Stimulated activated CD4-positive, alpha-beta T cell treated with anti-CD3 and anti-CD28 coated beads, Interleukin-12 subunit alpha, Interleukin-12 subunit beta, amount 100 ng/mL, for 4 hours (primary cell): ENCODE measurements at regions not wholly inside any gene's neighbourhood (a gene's known extent, or its start where the extent isn't known, plus 50 kb on each side); places are given as distances from the start of the nearest gene placed in this dataset.

Source experiments
- DNase-seq: peaks from one replicate; pipeline ENCODE4 v3.0.0-alpha.2; 2020

DNA sequence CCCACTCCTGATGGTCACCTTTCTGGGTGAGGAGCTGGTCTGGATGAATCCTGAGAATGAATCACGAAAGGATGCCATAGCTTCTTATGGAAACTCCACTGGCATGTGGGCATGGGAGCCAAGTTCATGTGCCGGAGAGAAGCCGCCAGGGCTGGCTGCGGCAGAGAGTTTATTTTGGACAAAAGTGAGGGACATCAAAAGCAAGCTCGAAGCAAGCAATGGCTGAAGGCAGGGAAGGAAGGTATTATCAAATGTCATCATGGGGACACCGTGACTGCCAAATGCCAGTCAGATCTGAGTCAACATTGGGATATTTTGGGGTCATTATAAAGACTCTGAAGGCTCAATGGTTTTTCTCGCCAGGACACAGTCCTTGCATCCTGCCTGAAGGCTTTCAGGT is 249.1 kb downstream of the QKI start:
- no peak for DNase-seq

DNA sequence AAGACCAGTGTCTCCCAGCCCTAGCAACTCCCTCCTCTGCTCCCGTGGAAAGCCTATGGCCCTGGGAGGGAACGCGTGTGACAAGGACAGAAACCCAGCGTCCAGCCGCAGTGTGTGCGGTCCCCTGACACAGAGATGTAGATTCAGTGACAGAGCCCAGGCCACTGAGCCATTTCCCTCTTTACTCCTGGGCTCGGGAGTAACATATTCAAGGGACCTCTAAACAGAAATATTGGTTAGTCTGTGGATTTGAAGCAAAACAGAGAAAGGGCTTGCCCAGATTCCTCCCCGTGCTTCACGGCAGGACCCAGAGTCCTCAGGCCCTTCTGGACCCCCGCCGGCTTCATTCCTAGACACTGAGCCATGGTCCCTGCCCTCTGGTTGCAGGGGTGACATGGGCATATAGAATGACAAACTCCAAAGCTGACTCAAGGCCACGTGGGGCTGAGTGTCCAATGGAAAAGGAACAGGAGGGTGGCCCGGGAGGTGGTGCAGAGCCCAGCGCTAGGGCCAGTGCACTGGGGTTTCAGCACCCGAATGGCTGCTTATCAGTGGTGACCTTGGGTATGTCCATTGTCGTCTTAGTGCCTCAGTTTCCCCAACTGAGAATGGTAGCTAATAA is 248.2 kb downstream of the QKI start:
- no peak for DNase-seq

DNA sequence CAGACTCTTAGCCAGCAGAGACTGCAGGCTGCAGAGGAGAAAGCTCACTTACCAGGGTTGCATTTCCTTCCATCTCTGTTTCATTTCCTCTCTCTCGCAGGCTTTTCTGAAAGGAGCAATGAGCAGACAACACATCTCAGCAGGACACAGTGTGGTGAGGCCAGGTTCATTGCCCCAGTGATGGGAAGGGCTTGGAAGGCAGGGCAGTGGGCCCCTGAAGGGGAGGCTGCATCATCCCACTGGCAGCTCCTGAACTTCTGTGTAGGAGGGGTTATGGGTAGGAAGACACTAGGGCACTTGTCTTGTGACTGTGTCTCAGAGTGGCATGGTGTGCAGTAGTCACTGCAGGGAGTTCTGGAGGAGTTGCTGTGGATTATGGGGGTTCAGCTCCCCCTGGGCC is 246.8 kb downstream of the QKI start:
- DNase-seq: no peak

DNA sequence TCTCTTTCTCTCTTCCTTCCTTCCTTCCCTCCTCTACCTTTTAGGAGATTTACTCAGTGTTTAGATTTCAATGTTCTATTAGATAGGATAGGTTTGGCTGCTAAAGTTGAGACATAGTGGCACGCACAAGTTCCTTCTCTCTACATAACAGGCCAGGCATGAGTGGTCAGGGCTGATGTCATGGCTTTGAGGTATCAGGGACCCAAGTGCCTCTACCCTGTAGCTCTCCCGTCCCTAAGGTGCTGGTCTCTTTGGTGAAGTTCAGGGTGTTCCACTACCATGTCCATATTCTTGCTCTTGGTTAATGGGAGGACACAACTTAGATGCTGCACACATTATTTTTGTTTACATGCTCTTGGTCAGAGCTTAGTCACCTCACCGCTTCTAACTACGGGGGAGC is 245.3 kb downstream of the QKI start:
- DNase-seq: no peak

DNA sequence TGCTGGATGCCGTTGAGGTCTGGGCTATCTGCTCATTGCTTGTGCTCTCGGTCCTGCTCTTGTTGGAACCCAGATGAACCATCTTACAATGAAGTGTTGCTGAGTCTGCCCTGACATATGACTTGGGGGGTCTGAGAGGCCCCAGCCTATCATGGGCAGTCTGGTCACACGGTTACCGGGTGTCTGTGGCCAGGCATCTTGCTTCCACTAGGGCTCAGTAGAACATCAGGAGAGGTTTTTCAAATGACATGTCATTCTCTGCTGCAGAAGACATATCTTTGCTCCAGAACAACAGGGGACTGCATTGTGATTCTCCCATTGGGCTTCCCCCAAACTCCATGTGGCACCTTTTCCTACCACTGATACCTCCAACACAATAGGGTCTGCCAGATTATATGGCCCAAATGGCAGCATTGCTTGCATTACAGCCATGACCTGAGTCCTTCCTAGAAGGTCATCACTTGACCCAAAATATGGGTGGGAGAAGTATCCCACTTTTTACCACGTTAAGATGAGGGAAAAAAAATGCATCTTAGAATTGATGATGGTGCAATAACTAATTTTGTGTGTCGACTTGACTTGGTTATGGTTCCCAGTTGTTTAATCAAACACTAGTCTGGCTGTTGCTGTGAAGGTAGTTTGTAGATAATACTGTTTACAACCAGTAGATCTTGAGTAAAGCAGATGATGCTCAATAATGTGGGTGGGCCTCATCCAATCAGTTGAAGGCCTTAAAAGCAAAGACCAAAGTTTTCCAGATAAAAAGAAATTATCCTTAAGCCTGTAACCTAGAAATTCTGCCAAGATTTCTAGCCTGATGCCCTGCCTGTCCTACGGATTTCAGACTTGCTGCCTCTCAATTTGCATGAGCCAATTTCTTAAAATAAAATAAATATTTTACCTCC is 241.0 kb downstream of the QKI start:
- DNase-seq: no peak

DNA sequence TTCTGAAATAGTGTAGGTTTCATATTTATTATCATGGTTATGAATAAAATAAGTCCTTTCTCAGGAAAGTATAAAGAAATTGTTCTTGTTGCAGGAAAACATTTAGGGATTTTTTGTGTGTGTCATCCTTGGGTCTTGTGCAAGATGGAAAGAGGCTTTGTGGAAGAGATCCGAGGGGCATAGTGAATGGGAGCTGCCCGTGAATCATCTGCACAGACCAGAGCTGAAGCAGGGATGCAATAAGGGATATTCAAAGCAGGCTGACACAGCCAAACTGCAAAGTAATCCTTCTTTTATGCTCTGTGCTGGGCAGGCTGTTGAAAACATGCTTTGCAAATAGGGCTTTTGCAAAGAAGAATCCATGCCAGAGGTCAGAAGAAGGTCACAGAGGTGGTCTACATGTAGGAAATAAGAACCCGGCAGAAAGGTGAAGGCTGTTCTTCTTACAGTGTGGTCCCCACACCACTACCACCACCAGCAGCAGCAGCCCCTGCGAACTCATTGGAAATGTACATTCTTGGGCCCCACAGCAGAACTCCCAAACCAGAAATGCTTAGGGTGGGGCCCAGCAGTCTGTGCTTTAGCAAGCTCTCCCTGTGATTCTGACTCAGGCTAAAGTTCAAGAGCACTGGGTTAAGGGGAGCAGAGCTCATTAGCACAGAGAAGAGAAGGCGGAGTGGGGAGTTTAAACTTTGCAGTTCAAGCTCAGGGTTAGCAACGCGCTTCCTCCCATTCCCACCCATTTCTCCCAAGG is 237.6 kb downstream of the QKI start:
- no peak for DNase-seq

DNA sequence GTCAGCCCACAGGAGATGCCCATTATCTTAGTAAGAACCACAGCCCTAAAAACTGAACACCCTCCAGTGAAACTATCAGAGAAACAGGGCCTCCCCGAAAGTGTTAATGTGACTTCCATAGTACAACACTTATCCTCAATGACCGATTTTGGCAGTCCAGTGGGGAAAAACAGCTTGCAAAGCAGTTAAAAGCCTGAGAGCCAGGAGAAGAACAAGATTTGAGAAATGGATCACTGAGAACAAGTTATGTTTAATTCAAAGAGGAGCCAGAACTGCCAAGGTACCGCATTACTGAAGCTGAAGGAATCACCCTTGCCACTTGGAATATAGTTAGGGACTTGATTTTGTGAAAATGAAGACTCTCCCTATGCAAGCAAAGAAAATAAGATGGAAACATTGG is 236.9 kb downstream of the QKI start:
- no peak for DNase-seq

DNA sequence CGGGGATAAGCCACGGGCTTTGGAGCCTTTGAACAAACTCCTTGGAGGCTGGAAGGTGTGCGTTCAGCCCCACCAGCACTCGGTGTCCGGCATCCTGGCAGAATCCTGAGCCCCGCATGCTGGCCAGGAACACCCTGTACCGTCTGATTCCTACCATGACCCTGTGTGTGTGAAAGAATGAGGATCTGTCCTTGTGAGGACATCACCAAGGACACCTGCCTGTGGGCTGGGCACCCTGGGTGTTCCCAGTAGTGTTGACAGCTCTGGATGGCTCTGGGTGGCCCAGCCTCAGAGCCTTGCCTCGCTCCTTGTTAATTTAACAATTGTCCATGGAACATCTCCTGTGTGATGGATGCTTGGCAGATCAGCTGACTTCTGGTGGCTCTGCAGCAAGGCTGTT is 234.3 kb downstream of the QKI start:
- DNase-seq: no peak

DNA sequence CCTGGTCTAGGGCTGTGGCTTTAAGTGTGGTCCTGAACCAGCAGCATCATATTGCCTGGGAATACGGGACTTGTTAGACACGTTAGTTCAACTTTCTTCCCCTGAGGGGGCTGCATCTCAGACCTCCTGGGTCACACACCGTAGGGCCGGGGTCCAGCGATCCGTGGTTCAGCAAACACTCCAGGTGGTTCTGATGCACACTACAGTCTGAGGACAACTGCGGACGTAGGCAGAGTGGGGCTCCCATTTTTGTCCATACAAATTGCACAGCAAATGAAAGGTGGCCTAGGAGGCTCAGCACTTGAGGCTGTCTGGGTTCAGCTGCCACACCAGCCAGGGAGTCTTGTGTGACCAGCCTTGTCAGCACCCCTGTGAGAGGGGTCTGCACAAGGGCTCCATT is 233.1 kb downstream of the QKI start:
- no peak for DNase-seq

DNA sequence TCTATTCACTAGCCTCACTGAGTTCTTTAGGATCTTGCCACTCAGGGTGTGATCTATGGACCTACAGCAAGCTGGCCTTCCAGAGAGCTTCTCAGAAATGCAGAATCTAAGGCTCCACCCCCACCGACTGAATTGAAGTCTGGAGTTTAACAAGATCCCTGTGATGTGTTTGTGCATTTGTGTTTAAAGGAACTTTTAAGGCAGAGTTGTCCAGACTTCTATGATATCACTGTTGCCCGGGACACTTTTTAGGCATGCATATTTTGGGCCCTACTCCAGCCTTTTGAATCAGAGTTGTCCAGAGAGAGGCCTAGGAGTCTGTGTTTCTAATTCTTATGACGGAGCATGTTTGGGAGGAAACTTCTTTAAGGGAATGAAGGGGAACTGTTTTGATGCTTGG is 232.3 kb downstream of the QKI start:
- no peak for DNase-seq

DNA sequence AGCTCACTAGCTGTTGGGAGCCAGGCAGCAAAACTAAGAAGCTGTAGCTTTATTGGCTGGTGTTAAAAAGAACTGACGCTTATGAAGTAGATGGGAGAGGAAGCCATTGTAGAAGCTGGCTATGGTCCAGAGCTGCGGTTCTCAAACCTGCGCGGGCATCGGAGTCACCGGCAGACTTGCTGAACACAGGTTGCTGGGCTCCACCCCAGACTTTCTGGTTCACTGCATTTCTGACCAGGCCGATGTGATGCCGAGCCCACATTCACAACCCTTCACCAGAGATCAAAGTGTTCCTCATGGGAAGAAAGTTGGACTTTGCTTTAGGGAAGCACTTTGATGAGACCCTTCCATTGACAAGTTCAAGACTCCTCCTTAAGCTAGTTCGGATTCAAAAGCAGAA is 231.6 kb downstream of the QKI start:
- DNase-seq: no peak

DNA sequence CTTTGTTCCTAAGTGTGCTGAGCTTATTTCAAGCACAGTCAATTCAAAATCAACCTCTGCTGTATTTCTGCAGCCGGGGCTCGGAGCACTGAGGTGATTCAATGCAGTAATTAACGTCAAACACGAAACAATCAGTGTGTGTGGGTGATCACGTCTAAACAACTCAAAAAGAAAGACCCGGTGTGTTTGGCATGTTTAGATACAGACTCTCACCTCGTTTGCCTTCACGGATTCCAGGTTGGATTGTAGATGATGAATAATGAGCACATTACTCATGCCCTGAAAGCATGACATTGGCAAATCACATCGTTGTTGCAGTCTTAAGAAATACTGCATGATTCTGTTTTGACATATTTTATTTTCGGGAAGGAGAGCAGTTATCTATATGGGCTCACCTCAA is 231.0 kb downstream of the QKI start:
- DNase-seq: no peak

DNA sequence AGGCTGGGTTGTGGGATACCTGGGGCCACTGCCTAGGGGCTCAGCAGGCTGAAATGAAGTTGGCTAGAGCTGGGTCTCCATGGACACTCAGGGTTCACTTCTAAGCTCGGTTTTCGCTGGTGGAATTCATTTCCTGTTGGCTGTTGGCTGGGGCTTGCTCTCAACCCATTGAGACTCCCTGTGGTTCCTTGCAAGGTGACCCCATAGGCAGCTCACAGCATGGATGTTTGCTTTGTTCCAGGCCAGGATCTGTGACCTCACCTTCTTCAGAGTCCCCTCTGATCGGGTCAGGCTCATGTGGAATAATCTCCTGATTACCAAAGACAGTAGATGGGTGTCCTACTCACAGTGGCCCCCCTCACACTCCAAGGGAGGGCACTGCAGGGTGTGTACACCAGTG is 229.3 kb downstream of the QKI start:
- no peak for DNase-seq

DNA sequence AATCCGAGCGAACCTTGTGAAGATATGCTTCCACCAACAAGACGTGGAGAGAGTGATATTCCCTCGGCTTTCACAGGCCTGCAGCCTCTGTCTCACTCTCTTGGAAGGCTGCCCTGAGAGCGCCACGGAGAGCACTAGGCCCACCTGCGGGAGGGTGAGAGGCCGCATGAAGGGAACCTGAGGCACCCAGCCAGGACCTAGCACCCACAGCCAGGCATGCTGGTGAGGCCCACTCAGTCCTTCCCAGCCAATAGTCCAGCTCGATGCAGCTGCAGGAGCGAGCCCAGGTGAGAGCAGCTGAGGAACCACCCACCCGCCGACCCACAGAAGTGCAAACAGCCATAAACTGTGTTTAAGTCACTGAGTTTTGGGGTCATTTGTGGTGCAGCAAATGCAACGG is 227.2 kb downstream of the QKI start:
- no peak for DNase-seq

DNA sequence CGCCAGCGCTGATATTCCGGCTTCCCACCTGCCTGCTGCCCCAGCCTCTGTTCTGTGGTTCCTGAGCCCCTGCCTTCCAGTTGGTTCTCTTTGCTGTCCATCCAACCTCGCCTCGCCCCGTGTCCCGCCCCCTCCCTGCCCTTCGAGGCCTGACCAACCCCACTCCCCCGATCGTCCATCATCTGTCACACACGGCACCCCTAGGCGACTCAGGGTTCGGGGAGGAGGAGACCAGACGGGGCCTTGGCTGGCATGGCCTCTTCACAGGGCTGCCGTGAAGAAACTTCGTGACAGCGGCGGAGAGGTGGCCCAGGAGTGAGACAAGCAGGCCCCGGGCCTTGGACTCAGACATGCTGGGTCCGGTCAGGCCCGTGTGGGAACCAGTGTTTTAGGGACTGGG is 226.1 kb downstream of the QKI start:
- DNase-seq: no peak

DNA sequence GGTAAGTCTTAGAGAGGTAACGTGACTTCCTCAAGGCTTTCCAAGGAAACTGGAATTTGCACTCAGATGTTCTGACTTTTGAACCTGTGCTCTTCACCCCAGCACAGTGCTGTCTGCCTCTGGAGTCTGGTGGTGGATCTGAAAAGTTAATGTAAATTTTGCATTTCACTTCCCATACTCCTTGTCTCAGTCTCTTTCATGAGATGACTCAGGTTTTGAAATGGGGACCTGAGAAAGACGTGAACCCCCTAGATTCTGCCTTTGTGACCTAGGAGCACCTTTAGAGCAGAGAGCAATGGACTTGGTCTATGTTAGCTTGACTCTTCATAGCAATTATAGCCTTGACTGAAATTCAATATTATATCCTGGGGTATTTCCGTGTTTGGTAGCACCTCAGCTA is 223.0 kb downstream of the QKI start:
- no peak for DNase-seq

DNA sequence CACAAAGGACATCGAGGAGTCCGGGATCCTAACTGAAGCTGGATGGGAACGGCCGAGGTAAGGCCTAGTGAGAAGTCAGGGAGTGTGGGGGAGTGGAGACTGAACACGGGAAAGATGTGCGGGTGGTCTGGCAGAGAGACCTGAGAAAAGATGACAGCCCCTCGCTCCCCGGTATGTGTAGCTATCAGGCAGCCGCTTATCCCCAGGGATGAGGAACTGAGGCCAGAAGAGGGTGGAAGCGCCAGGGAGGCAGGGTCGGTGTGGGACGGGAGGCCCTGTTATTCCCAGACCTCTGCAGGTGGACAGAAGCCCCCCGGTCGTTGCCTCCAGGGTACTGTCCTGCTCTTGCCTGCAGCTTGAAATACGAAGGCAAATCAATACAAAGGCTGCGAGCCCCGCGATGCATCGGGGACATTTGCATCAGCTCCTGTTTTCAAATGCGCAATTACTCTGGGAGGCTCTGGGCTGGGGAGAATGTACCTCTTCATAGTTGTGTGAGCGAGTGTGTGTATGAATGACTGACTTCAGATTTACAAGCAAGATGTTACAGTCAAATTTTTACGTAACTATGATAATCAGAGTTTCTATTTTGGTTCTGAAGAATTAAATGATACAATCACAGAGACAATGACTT is 221.3 kb downstream of the QKI start:
- DNase-seq: no peak

DNA sequence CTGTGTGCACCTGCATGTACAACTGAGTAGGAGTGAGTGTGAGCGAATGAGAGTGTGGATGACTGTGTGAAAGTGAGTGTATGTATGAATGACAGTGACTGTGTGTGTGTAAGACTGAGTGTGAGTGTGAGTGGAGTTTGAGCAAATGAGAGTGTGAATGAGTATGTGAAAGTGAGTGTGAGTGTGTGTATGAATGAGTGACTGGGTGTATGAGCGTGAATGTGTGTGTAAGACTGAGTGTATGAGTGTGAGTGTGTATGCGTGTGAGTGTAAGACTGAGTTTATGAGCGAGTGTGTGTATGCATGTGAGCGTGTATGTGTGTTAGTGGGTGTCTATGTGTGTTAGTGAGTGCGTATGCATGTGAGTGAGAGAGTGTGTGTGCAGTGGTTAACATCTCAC is 220.8 kb downstream of the QKI start:
- DNase-seq: no peak

DNA sequence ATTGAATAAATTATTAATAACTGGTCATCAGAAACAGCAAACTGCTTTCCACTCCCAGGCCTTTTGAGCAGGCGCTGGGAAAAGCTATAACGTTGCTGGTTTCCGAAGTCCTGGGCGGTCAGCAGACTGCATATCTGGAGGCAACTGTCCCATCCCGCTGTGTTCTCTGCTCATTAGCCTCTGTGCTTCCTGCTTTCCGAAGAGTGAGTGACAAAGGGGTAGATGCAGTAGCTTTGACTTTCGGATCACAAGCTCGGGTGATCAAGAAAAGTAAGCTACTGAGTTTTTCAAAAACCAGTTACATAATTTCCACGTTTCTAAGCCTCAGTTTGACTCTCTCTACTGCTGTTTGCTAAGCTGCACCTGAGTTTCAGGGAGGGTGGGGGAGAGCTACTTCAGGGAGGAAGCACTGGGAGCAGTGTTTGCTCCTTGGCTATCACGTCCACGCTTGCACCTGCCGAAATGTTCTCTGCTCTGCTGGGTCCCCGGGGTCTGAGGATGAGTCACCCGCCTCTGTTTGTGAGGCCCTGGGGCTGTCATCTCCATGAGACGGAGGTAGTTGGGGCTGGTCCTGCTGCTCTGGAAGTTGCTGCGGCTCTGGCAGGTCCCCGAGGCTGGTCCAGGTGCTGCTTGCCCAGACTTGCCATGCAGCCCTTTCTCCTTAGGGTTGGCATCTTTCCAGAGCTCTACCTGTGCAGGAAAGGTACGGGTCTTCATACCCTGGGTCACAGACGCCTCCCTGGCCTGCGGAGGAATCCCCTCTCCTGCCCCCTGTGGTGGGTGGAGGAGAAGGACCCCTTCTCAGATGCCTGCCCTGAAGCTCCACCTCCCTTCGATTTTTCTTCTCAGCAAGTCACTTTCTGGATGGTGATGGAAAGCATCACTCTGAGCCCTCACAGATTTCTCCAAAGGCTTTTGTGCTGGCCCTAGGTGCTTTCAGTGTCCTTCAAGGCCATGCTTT is 220.0 kb downstream of the QKI start:
- DNase-seq: no peak

DNA sequence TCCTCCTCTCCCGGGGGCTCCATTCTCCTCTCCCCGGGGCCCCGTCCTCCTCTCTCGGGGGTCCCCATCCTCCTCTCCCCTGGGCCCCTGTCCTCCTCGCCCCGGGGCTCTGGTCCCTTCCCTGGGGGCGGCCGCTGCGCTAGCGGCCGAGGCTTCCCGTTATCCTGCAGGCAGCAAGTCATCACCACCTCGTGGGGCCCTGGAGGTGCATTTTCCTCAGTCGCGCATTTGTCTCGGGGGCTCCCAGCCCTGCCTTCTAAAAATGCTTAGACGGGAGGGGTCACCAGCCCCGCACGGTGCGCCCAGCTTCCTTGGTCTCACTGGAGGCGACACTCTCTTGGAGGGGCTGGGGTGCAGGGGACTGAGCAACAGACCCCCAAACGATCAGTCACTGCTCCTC is 216.5 kb downstream of the QKI start:
- no peak for DNase-seq

DNA sequence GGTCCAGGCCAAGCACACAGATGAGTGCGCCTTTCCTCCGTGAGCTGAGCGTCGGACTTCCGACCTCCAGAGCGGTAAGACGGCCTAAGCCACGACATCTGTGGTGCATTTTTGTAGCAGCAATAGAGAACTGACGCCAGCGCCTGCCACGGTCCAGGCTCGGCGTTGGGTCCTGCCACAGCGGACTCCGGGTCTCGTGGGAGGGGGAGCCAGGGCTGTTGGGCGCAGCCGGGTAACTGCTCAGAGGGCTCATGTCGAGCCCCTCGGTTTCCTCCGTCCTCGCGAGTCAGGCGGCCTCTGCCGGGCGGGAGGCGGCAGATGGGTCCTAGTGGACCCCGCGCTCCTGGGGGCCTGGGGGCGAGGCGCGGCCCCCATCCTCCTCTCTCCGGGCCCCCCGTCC is 216.1 kb downstream of the QKI start:
- no peak for DNase-seq

DNA sequence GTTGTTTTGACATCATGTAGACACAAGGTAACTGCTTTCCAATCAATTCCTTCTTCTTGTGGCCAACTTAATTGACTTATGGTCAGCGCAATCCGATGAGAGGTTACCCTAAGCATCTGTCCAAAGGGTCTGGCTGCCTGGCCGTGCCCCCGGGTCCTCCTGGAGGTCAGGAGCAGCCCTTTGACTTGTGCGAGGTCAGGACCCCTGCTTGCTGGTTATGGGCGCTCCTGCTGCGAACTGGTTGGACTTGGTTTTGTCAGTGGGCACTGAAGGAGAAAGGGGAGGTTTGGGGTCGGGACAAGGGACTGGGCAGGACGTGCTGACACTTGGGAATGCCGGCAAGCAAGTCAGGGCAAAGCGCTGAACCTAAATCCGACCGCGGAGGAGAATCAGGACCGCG is 215.6 kb downstream of the QKI start:
- DNase-seq: no peak
